Sciatic nerve (tissue), 2 donors: ENCODE measurements at regions not wholly inside any gene's neighbourhood (a gene's known extent, or its start where the extent isn't known, plus 50 kb on each side); places are given as distances from the start of the nearest gene placed in this dataset.
"Not testable (repeated sequence)": the region's sequence is repeated elsewhere in the genome, so short reads cannot be mapped to it uniquely, and the experiment has no call there.

Experiments used
- ATAC-seq: fragments of 200-7000 bp; cut with Tn5 transposase; one replicate; pipeline ENCODE4 v1.9.1; 2020; ENCODE audit warnings: mild to moderate bottlenecking, moderate library complexity
- DNase-seq: peaks from one replicate; pipeline ENCODE4 v3.0.0-alpha.2; 2020; ENCODE audit warnings: low spot score
- intact Hi-C: fragments of 100-400 bp; cut with DNase I; formaldehyde crosslinking; loops from one replicate; pipeline ENCODE4 v1.14.2; 2022
- donor health status: DM: no; HTN: no; CAD: no.
- donor health status: DM: no; HTN: no; CAD: no.

DNA sequence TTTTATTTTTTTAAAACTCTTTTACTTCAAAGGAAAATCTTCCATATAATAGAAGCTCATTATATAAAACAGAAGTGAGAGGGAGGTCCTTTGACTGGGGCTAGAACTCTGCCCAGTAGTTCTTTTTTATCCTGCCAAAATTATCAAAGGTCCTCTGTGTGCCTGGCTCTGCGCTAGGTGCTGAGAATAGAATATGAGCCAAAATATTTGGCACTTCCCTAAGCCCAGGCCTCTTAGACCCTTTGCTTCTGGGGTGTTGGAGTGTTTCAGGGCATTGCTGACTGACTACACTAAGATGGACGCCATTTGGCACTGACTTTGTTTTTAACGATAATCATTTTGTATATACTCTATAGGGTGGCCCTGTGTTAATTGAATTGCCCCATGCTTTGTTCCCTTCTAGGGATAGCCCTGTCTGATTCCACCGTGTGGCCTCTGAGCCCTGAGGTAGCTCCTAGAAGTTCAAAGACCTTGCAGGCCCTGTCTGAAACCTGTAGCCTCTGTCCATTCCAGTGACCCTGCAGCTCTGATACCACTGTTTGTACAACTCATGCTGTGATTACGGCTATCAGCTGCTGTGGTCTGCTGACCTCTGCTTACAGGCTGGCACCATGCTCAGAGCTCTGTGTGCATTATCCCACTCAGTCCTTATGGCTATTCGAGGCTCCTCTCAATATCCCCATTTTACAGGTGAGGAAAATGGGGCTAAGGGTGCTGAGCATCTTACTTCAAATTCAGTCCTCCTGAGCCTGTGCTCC, 84.3 kb upstream of the SHB start:
- ATAC-seq, result no peak
- intact Hi-C loops, result no loop called here
- no peak for DNase-seq

DNA sequence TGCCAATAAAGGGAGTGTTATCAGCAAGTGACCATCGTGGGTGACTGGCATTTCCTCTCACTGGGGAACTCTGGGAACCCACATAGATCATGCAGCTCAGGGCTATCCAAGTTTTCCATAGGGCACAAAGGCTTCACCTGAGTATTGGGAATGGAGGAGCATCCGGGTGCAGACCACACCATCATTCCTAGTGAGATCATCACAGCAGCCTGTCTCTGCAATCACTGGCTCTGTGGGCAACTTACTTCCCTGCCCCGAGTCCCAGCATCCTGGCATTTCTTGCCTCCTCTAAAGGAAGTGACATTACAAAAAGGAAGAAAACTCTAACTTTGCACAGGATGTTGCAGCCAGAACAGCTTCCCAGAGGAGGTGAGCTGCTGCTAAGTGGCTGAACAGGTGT, 80.6 kb upstream of the SHB start:
- intact Hi-C loops, result no loop called here
- DNase-seq (peak; percentile 18), ATAC-seq (no peak)

DNA sequence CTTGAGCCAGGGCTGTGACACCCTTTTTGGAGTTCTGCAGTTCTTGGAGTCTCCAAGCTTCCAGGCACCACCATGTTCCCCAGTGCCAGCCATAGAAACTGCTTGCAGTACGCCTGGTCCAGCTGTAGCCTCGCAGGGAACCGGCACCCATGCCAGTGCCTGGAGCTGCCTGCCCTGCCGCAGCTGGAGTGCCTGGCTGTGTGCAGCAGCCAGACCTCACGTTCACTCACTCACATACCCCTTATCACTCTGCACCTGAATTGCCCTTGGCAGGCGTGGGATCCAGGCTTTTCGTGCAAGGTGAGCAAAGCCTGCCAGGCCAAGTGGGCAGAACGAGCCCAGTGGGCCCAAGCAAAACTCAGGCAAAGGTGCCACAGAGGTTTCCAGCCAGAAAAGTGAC, 77.8 kb upstream of the SHB start:
- DNase-seq (peak; percentile 21), ATAC-seq (no peak)
- intact Hi-C loops, result no loop called here

DNA sequence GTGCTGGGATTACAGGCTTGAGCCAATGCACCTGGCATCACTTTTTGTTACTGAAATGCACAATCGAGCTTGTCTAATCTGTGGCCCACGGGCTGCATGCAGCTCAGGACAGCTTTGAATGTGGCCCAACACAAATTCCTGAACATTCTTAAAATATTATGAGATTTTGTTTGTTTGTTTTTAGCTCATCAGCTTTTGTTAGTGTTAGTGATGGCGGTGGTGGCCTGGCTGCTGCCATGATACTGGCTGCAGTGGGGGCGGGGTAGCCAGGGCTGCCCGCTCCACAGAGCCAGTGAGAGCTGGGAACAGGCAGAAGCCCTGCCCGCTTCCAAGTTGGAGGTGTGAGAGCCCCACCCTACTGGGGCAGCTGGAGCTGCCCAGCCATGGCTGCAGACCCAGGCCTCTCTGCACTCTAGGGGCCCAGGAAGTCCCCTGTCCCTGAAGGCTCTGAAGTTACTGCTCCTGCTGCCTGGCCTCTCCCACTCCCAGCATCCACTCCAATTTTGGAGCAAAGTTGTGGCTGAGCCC, 76.6 kb upstream of the SHB start:
- intact Hi-C loops, result no loop called here
- peak; percentile 30 for DNase-seq
- ATAC-seq, result no peak

DNA sequence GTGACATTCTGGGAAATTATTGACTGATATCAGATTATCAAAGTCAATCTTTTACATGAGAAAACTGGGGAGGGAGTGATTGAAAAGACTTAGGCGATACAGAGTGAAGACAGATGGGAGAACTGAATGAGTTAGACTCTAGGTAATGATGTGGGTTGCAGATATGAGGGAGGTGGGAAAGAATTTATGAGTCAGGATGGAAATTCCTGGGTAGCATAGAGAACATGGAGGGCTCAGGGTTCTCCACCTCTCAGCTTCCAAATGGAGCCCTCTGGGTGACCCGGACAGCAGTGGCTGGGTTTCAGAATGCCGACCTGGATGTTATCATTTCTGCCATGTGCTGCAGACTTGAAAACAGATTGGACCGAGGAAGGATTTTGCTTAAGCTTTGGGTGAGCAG, 75.4 kb upstream of the SHB start:
- intact Hi-C loops, result no loop called here
- ATAC-seq (no peak), DNase-seq (peak; percentile 5)

DNA sequence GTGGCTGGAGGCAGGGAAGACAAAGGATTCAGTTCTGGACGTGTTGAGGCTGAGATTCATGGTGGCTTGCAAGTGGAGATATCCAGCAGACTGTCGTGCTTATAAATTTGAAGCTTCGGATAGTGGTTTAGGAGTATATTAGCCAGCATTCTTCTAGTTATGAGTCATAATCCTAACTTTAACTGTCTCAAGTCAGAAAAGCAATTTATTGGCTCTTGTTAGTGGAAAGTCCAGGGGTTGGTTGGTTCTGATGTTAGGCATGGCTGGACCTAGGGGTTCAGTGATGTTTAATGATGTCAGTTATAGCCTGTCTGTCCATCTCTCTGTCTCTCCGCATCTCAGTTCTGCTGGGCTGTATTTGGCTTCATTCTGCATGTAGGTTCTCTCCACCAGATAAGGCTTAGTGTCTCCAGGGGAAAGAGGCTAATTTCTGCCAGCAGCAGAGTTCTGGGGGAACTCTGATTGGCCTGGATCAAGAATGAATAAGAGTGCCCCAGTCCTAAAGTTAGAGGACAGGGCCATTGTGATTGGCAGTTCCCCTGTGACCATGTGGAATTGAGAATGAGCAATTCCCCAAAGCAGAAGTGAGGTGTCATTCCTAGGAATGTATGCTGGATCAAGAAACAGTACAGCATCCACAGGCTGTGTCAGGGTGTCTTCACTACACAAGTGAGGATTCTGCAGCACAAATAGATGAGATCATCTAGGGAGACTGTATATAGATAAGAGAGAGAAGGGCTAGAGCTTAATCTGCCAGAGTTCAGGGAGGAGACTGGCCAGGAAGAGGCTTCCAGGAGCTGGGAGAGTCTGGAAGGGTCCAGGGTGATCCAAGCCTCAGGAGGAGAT, 72.9 kb upstream of the SHB start:
- intact Hi-C loops, result no loop called here
- ATAC-seq, result no peak
- DNase-seq, result no peak

DNA sequence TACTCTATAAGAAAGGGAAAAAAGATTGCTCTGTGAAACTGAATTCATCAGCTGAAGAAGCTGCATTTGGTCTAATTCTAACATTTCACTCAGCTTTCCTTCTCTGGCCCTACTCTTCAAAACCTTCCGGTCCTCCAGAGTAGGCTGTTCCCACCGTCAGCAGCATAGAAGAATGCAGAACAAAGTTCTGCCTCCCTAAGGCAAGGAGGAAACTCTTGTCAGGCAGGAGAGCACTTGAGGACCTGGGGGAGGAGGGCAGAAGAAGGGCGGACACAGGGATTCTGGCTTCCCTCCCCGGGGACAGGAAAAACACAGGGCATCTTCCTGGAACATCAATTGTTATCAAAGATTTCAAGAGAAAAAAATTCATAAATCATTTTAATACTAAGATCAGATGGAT, 69.2 kb upstream of the SHB start:
- ATAC-seq, result no peak
- DNase-seq, result no peak
- intact Hi-C loops, result no loop called here

DNA sequence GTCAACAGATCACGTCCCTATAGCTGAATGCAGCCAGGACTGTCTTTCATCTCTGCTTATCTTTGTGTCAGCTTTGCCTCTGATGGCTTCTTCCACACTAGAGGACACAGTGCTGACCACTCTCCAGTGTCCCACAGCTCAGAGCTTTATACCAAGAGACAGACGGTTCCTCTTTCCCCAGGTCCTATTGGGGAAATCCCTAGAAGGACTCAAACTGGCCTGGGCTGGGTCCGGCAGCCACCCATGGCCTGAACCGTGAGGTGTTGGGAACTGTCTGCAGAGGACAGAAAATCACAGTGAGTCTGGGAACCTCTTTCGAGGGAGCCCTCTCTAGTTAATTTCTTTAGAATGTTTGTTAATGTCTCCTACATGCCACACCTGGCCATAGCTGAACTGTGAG, 68.3 kb upstream of the SHB start:
- intact Hi-C loops, result no loop called here
- no peak for DNase-seq
- ATAC-seq, result no peak

DNA sequence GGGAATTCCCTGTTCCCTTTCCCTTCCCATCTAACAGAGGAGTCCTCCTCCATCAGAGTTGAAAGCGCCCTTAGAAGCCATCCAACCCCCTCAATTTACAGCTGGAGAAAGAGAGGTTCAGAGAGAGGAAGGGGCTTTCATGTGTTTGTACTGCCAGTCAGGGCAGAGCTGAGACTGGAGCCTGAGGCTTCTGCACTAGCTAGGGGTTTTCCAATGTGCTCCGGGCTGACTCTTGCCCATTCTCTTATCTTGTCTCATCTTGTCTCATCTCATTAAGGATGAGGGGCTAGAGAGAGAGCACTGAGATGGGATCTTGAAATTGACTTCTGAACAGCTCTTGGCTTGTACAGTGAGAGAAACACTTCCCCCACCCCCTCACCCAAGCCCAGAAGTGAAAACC, 67.4 kb upstream of the SHB start:
- no peak for ATAC-seq
- intact Hi-C loops, result no loop called here
- no peak for DNase-seq

DNA sequence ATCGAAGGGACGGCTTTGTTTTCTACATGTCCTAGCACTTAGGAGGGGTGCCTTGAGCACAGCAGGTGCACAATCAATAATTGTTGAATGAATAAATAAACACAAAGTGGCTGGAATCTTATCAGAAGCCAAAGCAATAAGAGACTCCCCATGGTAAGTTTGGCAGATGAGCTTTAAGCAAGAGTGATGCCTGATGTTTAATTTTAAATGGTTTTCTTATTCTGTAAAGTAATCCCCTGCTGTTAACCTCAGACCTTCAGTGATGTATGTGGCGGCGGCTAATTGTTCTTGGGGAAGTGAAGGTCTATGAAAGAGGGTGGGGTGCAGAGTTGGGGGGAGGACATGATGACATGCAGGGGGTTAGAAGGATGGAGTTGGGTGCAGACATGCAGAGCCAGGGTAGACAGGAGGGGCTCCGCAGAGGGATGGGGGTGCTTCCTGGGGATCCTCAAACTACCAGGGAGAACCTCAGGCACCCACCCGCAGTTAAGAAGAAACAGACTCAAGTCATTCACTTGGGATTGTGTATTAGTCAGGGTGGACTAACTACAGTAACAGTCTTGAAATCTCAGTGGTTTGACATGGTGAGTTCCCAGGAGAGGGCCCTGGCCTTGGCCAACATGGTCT, 65.7 kb upstream of the SHB start:
- no peak for DNase-seq
- no peak for ATAC-seq
- intact Hi-C loops, result no loop called here

DNA sequence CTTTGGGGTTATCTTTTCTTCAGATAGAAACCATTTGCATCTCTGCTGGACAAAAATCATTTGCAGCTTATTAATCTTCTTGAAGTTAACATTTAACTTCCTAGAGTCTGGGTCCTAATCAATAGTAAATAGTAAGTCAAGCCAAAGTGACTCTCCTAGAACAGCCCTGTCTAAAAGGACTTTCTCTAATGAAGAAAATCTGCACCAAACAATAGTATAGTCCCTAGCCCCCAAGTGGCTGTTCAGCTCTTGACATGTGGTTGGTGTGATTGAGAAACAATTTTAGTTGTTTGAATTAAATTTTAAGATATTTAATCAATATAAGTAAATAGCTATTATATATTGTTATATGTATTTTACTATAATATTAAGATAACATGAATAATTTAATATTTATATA, 64.6 kb upstream of the SHB start:
- DNase-seq (no peak), ATAC-seq (no peak)
- intact Hi-C loops, result no loop called here

DNA sequence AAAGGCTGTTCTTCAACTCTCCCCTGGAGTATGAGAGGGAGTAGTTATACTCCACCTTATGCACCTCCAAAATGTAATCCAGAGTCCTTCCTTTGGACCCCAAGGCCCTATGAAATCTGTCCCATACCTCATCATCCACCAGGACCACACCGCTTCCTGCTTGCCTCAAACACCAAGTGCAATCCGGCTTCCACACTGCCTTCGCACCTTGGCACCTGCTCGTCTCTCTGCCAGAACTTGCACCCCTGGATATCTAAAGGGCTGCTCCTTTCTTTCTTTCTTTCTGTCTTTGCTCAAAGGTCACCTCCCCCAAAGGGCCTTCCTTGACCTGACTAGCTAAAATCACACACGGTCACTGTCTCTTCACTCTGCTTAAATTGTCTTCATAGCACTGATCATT, 63.9 kb upstream of the SHB start:
- no peak for DNase-seq
- intact Hi-C loops, result no loop called here
- no peak for ATAC-seq

DNA sequence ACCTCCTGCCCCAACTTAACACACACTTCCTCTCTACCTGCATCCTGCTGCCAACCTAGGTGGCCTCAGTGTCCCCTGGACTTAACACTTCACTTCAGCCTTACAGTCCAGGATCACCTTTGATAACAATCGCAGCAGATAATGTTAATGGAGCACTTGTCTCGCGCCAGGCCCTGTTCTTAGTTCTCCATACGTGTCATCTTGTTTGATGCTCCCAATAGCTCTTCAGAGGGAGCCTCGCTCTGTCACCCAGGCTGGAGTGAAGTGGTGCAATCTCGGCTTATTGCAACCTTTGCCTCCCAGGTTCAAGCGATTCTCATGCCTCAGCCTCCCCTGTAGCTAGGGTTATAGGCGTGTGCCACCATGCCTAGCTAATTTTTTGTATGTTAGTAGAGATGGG, 62.7 kb upstream of the SHB start:
- no peak for ATAC-seq
- no peak for DNase-seq
- intact Hi-C loops, result no loop called here

DNA sequence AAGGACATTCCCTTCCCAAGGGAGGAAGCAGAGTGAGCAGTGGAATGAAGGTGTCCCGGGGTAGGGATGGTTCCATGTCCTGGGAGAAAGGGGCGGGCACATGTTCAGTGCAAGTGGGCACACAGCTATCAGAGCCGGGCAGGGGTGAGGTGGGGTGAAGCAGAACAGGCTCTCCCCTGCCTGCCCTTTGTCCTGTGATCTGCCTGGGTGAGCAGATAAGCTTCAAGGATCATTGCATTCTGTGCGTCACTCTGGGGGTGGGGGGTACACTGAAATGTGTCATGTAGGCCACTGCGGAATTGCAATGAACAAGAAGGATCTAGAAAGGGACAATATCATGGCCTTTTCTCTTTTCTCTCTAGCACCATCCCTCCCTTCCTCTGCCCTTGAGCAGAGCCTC, 61.7 kb upstream of the SHB start:
- intact Hi-C loops, result no loop called here
- ATAC-seq (no peak), DNase-seq (no peak)

DNA sequence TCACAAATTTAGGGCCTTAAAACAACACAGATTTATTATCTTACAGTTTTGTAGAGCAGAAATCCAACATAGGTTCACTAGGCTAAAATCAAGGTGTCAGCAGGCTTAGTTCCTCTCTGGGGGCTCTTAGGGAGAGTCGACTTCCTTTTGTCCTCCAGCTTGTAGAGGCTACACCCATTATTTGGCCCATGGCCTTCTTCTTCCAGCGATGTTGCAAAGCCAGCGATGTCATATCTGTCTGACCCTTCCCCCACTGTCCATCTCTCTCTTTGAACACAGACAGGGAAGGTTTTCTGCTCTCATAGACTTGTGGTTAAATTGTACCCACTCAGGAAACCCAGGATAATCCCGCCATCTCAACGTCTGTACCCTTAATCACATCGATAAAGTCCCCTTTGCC, 60.3 kb upstream of the SHB start:
- intact Hi-C loops, result no loop called here
- ATAC-seq (no peak), DNase-seq (no peak)

DNA sequence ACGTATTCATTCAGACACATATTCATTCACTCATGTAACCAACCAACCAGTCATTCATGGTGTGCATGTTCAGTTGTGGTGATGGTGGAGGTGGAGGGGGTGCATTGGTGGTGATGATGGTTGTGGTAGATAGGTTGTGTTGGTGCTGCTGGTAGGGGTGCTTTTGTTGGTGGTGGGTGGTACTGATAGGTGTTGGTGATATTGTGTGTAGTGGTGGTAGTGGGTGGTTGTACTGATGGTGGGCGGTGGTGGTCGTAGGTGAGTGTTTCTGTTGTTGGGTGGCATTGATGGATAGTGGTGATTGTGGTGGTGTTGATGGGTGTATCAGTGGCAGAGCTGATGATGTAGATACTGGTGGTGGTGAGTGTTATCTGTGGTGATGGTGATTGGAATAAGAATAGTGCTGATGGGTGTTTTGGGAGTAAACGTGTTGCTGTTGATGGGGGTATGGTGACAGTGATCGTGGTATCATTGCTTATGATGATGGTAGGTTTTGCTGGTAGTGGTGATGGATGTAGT, 59.8 kb upstream of the SHB start:
- ATAC-seq (no peak), DNase-seq (no peak)
- intact Hi-C loops, result no loop called here

DNA sequence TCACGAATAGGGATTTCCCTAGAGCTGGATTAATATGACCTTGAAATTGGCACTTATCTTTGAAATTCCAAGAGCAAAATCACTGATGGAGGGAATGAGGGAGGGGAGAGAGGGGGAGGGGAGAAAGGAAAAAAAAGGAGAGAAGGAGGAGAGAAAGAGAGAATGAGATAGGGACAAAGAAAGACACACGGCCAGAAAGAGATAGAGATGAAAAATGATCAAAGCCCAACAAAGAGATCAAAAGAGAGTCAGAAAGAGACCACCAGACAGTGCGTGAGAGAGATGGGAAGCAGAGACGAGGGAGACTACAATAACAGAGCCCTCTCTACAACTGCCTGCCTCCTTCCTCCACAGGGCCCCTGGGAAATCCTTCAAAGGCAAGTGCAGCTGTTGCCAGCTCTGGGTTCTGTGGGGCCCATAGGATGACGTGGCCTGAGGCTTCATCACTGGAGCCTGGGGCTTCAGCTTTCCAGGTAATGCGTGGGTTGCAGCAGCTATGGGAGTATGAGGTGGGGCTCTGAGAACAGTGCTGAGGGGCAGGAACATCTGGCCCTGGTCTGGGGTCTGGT, 58.3 kb upstream of the SHB start:
- no peak for DNase-seq
- no peak for ATAC-seq
- intact Hi-C loops, result no loop called here

DNA sequence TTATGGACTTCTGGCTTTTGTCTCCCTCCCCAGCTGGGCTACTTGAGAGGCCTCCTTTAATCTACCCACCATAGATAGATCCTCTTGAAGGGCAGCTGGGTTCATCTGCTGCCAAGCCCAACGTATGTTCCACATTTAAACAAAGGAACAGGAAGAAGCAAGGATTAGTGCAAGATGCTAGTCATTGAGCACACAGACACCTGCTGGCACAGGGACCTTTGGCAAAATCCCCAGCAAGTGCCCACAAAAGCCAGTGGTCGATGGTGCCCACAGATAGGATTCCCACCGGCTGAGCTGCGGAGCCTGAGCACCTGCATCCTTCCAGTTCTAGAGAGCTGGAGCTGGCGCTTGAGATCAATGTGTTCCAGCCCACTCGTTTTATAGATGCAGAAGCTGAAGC, 57.7 kb upstream of the SHB start:
- intact Hi-C loops, result no loop called here
- DNase-seq (peak; percentile 25), ATAC-seq (no peak)

DNA sequence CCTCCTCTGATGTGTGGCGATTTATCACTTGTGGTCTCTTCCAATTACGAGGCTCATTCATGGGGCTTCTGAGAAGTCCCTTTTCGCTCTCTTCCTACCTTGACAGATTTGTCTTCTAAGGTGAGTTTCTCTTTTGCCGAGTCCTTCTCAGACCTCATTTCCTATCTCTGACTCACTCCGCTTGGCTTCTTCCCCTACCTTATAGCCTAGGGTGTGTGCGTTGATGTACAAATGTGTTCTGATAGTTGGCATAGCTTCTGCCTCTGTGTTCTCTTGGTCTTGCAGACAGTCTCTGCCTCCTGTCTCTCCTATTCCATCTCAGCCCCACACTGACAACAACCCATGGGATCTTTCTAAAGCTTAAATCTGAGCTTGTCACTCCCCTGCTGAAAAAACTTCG, 56.9 kb upstream of the SHB start:
- intact Hi-C loops, result no loop called here
- no peak for ATAC-seq

DNA sequence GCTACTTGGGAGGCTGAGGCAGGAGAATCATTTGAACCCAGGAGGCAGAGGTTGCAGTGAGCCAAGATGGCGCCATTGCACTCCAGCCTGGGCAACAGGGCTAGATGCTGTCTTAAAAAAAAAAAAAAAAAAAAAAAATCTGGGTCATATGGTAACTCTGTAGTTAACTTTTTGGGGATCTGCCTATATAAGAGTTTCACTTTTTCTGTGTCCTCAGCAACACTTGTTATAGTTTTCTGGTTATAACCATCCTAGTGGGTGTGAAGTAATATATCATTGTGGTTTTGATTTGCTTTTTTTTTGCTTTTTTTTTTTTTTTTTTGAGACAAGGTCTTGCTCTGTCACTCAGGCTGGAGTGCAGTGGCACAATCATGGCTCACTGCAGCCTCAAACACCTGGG, 54.3 kb upstream of the SHB start:
- intact Hi-C loops, ATAC-seq, DNase-seq: not testable (repeated sequence)

More for the DNA sequence above, 56.9 kb upstream of the SHB start:
- DNase-seq, result peak; percentile 4
